HL-60 (cell line): ENCODE measurements at regions not wholly inside any gene's neighbourhood (a gene's known extent, or its start where the extent isn't known, plus 50 kb on each side); places are given as distances from the start of the nearest gene placed in this dataset.

Experiments
- GABPA ChIP-seq: IDR thresholded peaks from 2 replicates; pipeline ENCODE4 v1.6.1; 2012; ENCODE audit warnings: low read depth
- POLR2AphosphoS5 ChIP-seq: IDR thresholded peaks from 2 replicates; pipeline ENCODE4 v1.6.1; 2012; ENCODE audit warnings: low read depth
- SPI1 ChIP-seq: IDR thresholded peaks from 2 replicates; pipeline ENCODE4 v1.6.1; 2012; ENCODE audit warnings: low read depth, mild to moderate bottlenecking, borderline replicate concordance
- TF ChIP-seq, protein P1 (sequence below): IDR thresholded peaks from one replicate; pipeline ENCODE4 v1.5.1; 2011; ENCODE audit warnings: low read length, control low read depth, inconsistent platforms; ENCODE audit not compliant: insufficient read depth
- TF ChIP-seq, protein P2 (sequence below): IDR thresholded peaks from 2 replicates; pipeline ENCODE4 v1.6.1; 2012; ENCODE audit warnings: low read depth; ENCODE audit not compliant: insufficient replicate concordance

- TF ChIP-seq, protein P1, sequence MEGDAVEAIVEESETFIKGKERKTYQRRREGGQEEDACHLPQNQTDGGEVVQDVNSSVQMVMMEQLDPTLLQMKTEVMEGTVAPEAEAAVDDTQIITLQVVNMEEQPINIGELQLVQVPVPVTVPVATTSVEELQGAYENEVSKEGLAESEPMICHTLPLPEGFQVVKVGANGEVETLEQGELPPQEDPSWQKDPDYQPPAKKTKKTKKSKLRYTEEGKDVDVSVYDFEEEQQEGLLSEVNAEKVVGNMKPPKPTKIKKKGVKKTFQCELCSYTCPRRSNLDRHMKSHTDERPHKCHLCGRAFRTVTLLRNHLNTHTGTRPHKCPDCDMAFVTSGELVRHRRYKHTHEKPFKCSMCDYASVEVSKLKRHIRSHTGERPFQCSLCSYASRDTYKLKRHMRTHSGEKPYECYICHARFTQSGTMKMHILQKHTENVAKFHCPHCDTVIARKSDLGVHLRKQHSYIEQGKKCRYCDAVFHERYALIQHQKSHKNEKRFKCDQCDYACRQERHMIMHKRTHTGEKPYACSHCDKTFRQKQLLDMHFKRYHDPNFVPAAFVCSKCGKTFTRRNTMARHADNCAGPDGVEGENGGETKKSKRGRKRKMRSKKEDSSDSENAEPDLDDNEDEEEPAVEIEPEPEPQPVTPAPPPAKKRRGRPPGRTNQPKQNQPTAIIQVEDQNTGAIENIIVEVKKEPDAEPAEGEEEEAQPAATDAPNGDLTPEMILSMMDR: no peak
- TF ChIP-seq, protein P2, sequence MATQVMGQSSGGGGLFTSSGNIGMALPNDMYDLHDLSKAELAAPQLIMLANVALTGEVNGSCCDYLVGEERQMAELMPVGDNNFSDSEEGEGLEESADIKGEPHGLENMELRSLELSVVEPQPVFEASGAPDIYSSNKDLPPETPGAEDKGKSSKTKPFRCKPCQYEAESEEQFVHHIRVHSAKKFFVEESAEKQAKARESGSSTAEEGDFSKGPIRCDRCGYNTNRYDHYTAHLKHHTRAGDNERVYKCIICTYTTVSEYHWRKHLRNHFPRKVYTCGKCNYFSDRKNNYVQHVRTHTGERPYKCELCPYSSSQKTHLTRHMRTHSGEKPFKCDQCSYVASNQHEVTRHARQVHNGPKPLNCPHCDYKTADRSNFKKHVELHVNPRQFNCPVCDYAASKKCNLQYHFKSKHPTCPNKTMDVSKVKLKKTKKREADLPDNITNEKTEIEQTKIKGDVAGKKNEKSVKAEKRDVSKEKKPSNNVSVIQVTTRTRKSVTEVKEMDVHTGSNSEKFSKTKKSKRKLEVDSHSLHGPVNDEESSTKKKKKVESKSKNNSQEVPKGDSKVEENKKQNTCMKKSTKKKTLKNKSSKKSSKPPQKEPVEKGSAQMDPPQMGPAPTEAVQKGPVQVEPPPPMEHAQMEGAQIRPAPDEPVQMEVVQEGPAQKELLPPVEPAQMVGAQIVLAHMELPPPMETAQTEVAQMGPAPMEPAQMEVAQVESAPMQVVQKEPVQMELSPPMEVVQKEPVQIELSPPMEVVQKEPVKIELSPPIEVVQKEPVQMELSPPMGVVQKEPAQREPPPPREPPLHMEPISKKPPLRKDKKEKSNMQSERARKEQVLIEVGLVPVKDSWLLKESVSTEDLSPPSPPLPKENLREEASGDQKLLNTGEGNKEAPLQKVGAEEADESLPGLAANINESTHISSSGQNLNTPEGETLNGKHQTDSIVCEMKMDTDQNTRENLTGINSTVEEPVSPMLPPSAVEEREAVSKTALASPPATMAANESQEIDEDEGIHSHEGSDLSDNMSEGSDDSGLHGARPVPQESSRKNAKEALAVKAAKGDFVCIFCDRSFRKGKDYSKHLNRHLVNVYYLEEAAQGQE: no peak
- TF ChIP-seq GABPA: no peak
- TF ChIP-seq POLR2AphosphoS5: no peak
- TF ChIP-seq SPI1: no peak
Observed at GRCh38 chr15:83362706-83363105, 78.2 kb upstream of the BNC1 start.
